GM21526 (cell line): ENCODE measurements at regions not wholly inside any gene's neighbourhood (a gene's known extent, or its start where the extent isn't known, plus 50 kb on each side); places are given as distances from the start of the nearest gene placed in this dataset.

ENCODE experiments used
- ATAC-seq: cut with Tn5 transposase; IDR thresholded peaks from one replicate; pipeline ENCODE4 v1.9.1; 2021; ENCODE audit warnings: moderate library complexity; ENCODE audit not compliant: unreplicated experiment, low FRiP score

DNA sequence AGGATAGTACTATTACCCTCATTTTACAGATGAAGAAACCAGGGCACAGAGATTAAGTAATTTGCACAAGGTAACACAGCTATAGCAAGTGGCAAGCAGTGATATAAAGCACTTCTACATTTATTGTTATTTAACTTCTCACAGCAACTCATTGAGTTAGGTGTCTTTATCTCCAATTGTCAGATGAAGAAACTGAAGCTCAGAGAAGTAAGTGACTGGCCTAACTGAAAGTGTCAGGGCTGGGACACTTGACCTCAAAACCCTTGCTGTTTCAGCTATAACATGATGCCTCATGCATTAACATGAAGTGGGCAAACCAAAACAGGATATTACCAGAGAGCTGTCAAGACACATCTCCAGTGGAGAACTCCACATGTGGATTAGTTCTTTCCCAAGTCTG, 65.8 kb upstream of the LEKR1 start:
- ATAC-seq: peak; percentile 89

DNA sequence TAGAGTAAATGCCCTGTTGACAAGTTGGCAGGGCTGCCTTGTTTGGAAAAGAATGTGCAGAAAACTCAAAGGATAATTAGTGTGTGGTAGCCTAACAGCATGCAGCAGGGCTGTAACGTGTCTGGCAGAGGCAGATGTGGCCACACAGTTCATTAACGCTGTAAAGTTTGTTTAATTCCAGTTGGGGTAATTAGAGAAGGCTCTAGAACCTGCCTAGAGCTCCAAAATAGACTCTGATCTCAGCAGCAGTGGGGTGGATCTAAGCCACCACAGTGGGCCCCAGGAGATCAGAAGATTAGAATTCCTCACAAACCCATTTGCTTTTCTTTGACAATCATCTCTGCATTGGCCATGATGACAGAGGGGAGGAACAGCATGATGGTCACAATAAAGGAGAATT, 65.1 kb upstream of the LEKR1 start:
- no peak for ATAC-seq

DNA sequence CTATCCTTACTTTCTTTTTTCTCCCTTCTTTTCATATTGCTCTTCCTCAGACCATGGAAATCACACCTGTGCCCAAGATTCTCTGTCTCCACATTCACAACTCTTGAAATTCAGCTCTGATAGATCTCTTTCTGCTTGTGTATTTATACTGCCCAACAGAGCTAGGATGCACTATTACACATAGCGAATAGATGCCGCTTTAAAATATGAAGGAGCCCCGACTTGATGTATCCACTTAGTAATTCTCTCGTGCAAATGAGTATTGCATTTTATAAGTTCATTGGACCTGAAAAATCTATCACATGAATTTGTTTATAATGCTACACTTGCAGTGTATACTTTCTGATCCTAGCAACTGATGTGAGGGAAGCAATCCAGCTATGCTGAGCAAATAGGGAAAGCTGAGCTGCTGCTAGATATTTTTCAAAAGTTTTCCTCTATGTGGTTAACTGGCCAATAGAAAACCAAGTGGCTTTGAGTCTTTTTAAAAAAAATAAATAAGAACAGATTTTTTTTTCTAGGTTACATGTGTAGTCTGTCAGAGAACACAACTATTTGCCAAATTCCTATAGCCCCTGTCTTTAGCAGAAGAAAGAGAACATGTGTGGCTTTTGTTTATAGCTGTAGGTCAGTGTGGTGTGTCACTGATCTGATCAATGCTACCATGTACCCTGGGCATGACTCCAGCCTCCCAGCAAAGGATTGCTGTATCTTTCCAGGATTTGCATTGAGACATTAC, 64.3 kb upstream of the LEKR1 start:
- no peak for ATAC-seq

DNA sequence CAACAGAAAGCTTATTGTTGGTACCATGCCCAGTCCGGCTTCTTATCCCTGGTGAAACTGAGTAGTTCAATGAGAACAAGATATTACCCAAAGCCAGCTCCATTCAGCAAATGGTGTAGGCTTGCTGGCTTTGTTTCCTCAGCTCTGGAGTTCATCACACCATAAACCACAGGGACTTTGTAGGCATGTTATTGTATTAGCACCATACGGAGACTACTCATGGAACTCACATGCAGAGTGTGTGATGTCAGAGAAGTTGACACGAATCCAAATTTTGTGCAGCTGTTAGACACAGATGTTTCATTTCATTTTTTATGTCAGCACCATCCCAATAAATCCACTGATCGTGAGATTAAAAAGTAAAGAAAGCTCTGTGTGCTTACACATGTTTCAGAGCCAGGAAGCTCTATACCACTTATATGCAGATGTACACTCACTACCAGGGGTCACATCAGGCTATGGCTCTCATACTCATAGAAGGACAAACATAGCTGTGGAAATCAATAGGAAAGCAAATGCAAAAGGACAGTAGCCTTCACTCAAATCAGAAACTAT, 63.4 kb upstream of the LEKR1 start:
- ATAC-seq: no peak

DNA sequence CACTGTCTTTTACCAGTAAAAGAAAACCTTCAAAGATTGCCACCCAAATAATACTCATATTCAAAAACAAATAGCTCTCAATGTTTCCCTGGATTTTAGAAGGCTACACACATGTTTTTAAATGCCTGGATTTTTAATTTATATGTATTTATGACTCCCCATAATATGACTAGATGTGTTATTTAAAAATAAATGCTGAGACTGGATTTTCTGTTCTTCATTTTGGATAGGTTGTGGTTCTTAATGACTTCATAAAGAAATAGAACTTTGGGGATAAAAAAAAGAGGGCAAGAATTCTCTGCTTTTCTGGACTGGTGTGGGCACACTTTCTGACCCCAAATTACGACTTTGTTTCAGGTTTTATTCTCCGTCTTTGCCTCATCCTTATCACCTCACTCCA, 62.8 kb upstream of the LEKR1 start:
- no peak for ATAC-seq

DNA sequence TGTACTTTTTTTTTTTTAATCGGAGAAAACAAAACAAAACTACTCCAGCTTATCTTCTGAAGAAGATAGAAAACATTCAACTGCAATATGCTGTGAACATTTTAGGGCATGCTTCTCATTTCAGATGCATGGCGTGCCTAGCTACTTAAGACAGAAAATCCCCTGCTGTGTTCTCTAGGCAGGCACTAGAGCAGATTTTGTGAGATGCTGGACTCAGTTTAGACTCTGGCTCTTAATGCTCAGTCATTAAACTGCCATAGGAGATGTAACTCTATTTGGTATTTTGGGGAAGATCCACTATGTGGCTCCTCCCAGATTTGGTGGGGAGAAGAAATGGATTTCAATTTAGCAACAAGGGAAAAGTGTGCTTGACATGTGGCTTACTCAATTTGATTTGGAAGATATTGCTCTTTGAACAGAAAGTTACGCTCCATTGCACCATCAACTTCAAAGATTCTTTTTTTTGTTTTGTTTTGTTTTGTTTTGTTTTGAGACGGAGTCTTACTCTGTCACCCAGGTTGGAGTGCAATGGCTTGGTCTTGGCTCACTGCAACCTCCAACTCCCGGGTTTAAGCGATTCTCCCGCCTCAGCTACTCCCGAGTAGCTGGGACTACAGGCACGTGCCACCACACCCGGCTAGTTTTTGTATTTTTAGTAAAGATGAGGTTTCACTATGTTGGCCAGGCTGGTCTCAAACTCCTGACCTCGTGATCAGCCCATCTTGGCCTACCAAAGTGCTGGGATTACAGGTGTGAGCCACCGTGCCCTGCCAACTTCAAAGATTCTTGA, 62.0 kb upstream of the LEKR1 start:
- no peak for ATAC-seq

DNA sequence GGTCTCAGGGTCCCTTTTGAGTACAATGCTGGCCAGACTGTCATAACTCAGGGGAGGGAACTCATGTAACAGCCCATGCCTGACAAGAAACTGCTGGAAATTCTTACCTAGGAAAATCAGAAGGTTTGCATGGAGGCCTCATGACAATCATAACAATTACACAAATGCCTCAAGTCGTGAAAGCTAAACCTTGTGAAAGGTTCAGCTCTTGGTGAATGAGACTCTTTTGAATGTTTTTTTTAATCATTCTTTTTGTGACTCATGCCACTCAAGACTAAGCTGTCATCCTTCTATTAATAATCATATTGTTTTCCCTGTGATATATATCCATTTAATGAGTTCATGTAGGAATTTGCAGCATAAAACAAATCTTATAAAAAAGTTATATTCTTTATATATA, 61.4 kb upstream of the LEKR1 start:
- no peak for ATAC-seq

DNA sequence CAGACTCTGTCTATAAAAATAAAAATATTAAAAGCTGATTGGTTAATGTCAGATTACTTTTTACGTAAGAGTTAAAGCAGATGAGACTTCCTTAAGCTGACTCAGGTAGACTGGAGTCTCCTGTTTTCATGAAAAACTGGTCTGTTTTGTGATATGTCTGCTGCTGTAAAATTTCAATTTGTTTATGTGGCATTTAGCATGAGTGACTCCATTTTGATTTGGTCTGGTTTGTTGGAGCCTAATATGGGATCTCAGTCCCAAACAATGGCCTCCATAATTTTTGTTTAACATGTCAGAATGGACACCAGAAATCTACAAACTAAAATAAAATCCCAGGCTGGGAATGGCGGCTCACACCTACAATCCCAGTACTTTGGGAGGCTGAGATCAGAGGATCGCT, 57.8 kb upstream of the LEKR1 start:
- ATAC-seq: no peak

DNA sequence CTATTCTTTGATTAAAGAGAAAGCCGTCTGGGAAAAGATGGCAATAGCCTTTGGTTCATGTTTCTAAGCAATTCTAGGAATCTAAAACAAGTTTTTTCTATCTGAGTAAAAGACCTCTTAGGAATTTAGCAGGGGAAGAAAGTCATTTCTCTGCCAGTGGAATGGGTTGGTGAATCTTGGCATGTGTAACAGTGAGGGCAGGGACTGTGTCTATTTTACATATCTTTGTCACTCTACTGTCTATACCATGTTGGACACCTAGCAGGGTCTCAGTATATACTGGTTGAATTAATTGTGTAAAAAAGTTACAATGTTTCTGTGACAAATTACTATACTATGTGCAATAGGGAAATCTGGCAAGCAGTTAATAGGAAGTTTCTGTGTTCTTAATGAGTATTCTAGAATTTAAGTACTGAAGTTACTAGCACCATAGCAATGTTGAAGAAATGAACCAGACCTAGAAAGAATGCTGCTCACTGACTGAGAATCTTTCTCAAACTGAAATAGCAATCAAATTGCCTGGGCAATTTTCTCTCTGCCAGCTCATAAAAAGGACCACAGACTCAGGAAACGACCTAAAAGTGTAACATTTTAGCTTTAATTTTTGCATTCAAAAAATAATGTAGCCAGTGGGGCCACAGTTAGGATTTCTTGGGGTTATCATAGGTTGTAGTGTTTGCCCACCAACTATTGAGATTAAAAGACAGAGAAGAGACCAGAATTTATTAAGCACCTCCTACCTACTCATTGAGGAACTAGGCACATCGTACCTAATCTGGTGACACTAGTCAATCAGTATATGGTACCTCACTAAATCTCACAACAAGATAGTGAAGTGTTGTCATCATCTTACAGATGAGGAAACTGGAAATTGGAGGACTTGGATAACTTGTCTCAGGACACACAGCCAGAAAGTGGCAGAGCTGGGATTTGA, 56.2 kb upstream of the LEKR1 start:
- no peak for ATAC-seq

DNA sequence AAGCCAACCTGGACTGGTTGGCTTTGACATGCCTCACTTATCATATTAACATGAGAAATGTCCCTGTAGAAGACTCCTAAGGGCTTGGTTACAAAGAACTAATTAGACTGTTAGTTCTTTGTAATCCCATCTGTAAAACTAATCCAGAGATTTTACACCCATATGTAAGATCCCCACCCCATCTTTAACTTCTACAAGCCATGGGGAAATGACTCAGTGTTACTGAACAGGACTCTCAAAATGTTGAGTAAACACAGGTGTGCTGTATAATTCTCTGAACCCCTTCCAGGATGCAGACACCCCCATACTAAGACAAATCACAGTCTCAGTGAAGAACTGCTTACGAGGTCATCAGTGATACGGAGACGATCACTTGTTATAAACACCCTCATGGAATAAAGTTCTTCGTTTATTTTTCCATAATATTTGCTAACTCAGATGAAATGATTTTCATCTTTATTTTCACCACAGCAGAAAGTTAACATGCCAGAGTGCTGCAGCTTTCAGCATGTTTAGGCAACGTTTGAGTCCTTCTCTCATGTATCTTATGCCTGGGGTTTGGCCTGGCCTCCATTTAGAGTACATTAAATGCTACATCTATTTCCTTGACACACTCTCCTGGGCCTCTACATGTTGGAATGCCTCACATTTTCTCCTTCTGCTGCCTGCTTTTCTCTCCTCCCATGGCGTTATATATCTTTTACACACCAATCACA, 55.3 kb upstream of the LEKR1 start:
- ATAC-seq: no peak

DNA sequence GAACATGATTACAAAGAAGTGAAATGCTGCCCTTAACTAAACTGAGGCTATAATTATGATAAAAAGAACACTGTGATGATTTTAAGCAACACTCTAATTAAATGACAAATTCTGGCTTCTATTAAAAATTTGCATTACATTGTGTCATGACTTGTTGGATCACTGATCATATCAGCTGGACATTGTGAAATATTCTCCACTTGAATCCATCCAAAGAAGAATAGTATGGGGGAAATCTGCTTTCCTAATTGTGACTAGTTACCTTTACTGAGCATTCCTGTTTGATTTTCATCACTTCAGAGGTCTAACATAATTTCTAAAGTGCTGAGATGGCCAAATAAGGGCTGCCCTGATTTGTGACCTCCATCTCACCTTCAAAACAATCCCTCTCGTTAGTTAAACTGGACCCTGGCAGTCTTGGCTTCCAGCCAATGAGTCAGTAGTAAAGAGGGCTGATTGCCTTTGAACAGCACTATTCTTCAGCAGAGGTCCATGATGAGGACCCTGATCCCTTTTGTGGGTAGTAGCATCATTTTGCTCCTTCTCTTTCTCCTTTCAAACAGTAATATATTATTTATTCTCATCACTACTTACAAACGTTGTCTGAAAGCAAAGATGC, 53.5 kb upstream of the LEKR1 start:
- ATAC-seq: no peak

DNA sequence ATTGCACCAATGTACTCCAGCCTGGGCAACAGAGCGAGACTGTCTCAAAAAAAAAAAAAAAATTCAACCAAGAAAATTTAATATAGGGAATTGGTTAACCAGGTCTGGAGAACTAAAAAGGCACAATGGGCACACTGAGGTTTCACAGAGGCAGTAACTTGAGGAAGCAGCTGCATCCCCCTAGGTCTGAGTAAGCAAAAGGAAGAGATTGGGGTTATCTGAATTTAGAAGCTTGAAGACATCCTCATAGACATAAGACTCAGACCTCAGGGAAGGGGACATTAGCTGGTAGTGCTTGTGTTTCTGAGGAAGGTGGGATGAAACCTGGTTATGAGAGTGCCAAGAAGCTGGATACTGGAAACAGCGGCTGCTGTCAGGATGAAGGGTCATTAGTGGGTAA, 50.1 kb upstream of the LEKR1 start:
- no peak for ATAC-seq
